GM12865 (cell line): ENCODE measurements at regions not wholly inside any gene's neighbourhood (a gene's known extent, or its start where the extent isn't known, plus 50 kb on each side); places are given as distances from the start of the nearest gene placed in this dataset.

Source experiments
- DNase-seq: peaks from one replicate; pipeline ENCODE4 v3.0.0; 2010; ENCODE audit warnings: low read depth
- H3K4me3 ChIP-seq: 2 replicates; pipeline ENCODE4 v1.5.1; 2011; ENCODE audit warnings: mild to moderate bottlenecking, low read depth, low read length, control low read depth
- CTCF ChIP-seq: IDR thresholded peaks from 2 replicates; pipeline ENCODE4 v1.5.1; 2011; ENCODE audit warnings: low read length, control low read depth, low read depth, inconsistent platforms; ENCODE audit not compliant: insufficient read depth; ENCODE audit errors: missing control alignments

GRCh38 chr6:91653076-91653723, 1066.3 kb upstream of the MAP3K7 start:
- no peak for DNase-seq
- no peak overlapping the region for H3K4me3 ChIP-seq
- TF ChIP-seq CTCF, result no peak

DNA sequence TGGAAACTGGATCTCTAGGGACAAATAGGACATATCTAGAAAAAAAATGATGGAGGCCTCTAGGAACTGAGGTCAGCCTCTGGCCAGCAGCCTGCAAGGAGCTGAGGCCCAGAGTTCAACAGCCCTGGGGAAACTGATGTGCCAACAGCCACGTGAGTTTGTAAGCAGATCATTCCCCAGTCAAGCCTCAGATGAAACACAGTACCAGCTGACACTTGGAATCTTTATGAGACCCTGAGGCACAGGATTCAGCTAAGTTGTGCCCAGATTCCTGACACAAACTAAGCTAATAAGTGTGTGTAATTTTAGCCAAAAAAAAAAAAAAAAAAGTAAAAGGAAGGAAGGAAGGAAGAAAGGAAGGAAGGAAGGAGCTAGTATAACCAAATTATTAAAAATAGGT, 1059.8 kb upstream of the MAP3K7 start:
- no peak for DNase-seq
- TF ChIP-seq CTCF, result no peak
- no peak overlapping the region for H3K4me3 ChIP-seq

GRCh38 chr6:91645811-91646210, 1058.9 kb upstream of the MAP3K7 start:
- no peak for TF ChIP-seq CTCF
- no peak for DNase-seq
- H3K4me3 ChIP-seq, result no peak overlapping the region

DNA sequence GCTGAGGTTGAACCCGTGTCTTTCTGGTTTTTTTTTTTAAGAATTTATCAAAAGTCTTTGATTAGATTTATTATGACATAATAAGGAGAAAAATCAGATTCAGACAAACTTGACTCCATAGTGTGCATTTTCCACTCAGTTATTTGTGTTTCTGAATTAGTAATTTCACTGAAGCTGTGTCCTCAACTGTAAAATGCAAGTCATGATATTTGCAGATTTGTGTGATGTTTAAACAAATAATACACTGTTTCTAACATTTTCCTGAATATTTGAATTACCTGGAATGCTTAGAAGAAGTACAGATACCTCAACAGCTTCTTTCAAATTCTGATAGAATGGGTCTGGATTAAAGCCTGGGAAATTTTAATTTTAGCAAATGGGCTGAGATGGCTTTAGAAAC, 1050.3 kb upstream of the MAP3K7 start:
- no peak for DNase-seq
- H3K4me3 ChIP-seq, result no peak overlapping the region
- TF ChIP-seq CTCF, result no peak

DNA sequence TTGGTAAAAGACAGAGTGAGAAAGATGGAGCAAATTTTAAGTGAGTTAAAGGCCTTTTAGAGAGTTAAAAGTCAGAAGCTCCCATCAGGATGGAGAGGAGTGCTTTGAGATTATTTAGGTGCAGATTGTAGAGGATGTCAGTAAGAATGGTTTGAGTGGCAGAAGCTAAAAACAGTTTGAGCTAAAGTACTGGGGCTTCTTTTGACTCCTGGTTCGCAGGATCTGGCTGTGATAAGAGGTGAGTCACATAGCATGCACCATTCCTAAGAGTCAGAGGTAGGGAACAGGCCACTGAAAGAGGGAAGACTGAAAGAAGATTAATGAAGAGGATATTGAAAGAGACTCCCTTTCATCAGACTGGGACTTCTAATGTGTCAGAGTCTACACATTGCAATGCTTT, 1047.9 kb upstream of the MAP3K7 start:
- H3K4me3 ChIP-seq, result no peak overlapping the region
- no peak for TF ChIP-seq CTCF
- DNase-seq, result no peak

DNA sequence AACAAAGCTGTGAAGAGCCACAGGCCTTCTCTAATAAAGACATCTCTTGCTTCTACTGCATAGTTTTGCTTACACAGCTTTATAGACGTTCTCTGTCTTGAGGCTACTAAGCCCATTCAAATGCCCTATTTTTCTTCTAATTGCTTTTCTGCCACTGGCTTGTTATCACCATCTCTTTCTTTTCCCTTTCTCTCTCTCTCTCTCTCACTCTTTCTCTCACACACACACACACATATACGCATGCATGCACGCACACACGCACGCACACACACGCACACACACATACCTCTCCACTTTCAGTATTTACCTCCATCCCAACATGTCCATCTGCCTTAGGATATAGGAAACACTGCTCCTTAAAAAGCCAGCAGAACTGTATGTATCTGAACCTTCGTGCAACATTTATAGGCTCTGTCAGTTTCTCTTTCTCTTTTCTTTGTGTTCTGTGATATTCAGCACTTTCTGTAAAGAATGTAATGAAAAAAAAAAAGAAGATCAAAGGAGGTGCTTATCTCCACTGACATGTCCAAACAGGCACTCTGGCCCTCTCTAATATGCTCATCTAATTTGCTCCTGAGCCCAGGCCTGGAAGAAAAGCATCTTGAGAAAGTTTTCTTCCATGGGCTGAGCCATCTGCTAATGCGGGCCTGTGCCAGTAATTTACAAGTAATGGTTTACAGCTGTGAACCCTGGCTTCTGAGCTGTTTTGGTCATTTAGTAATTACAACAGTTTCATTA, 1046.7 kb upstream of the MAP3K7 start:
- DNase-seq, result peak; percentile 3
- no peak for TF ChIP-seq CTCF
- H3K4me3 ChIP-seq, result no peak overlapping the region
